ENCODE measurements at regions not wholly inside any gene's neighbourhood (a gene's known extent, or its start where the extent isn't known, plus 50 kb on each side); places are given as distances from the start of the nearest gene placed in this dataset.

GRCh38 chr3:35871009-35871408, 231.7 kb downstream of the ARPP21 start:
- no peaks in the 10 kb centered on the region for H3K4me1 ChIP-seq (ENCODE audit: low read length)
- no peaks in the 10 kb centered on the region for H3K27me3 ChIP-seq (replicated peaks; ENCODE audit: insufficient read depth, low read length)
- no peak overlapping the region for H2AFZ ChIP-seq (ENCODE audit: low read length)
- H3K9me2 ChIP-seq (replicated peaks; ENCODE audit: insufficient read depth, low read length), result no peaks in the 10 kb centered on the region
- H3K4me2 ChIP-seq (ENCODE audit: low read depth, low read length), result no peak overlapping the region
- H3K36me3 ChIP-seq (replicated peaks; ENCODE audit: insufficient read depth, low read length), result no peaks in the 10 kb centered on the region
- no peak for TF ChIP-seq EZH2 (optimal IDR thresholded peaks at IDR 0.05; ENCODE audit: low read depth, low read length)
- TF ChIP-seq EZH2phosphoT487 (IDR thresholded peaks at IDR 0.05; ENCODE audit: low read length), result no peak
- no peak for TF ChIP-seq CTCF (IDR thresholded peaks at IDR 0.05; ENCODE audit: low read length)
- no peak overlapping the region for H3K9ac ChIP-seq (ENCODE audit: low read length)
- H3K4me3 ChIP-seq (ENCODE audit: low read length), result no peak overlapping the region
- no peak for DNase-seq
- no peaks in the 10 kb centered on the region for H3F3A ChIP-seq (ENCODE audit: insufficient read depth, low read length)
- no peak overlapping the region for H3K27ac ChIP-seq (ENCODE audit: low read length)
- H3K9me3 ChIP-seq (replicated peaks; ENCODE audit: insufficient read depth, low read length), result no peaks in the 10 kb centered on the region
- H4K20me1 ChIP-seq (ENCODE audit: insufficient read depth, low read length), result no peaks in the 10 kb centered on the region
- H3K79me2 ChIP-seq (ENCODE audit: low read length), result no peaks in the 10 kb centered on the region

GRCh38 chr3:35883929-35884328, 244.6 kb downstream of the ARPP21 start:
- no peak overlapping the region for H2AFZ ChIP-seq (ENCODE audit: low read length)
- no peak overlapping the region for H3K27ac ChIP-seq (ENCODE audit: low read length)
- H3K4me1 ChIP-seq (ENCODE audit: low read length), result no peaks in the 10 kb centered on the region
- H3K9me3 ChIP-seq (replicated peaks; ENCODE audit: insufficient read depth, low read length), result no peaks in the 10 kb centered on the region
- H3K36me3 ChIP-seq (replicated peaks; ENCODE audit: insufficient read depth, low read length), result no peaks in the 10 kb centered on the region
- no peak overlapping the region for H3K4me2 ChIP-seq (ENCODE audit: low read depth, low read length)
- DNase-seq, result no peak
- H3K27me3 ChIP-seq (replicated peaks; ENCODE audit: insufficient read depth, low read length), result no peaks in the 10 kb centered on the region
- H3K9ac ChIP-seq (ENCODE audit: low read length), result no peak overlapping the region
- no peak overlapping the region for H3K4me3 ChIP-seq (ENCODE audit: low read length)
- no peaks in the 10 kb centered on the region for H4K20me1 ChIP-seq (ENCODE audit: insufficient read depth, low read length)
- no peaks in the 10 kb centered on the region for H3K79me2 ChIP-seq (ENCODE audit: low read length)
- TF ChIP-seq CTCF (IDR thresholded peaks at IDR 0.05; ENCODE audit: low read length), result no peak
- TF ChIP-seq EZH2 (optimal IDR thresholded peaks at IDR 0.05; ENCODE audit: low read depth, low read length), result no peak
- TF ChIP-seq EZH2phosphoT487 (IDR thresholded peaks at IDR 0.05; ENCODE audit: low read length), result no peak
- H3K9me2 ChIP-seq (replicated peaks; ENCODE audit: insufficient read depth, low read length), result no peaks in the 10 kb centered on the region
- H3F3A ChIP-seq (ENCODE audit: insufficient read depth, low read length), result no peaks in the 10 kb centered on the region

GRCh38 chr3:35894735-35895134, 255.4 kb downstream of the ARPP21 start:
- TF ChIP-seq EZH2phosphoT487 (IDR thresholded peaks at IDR 0.05; ENCODE audit: low read length) (no peak), CTCF (IDR thresholded peaks at IDR 0.05; ENCODE audit: low read length) (no peak)
- Histone ChIP-seq H2AFZ (ENCODE audit: low read length) (no peak overlapping the region), H3K9me3 (replicated peaks; ENCODE audit: insufficient read depth, low read length) (no peaks in the 10 kb centered on the region), H3K27me3 (replicated peaks; ENCODE audit: insufficient read depth, low read length) (no peaks in the 10 kb centered on the region), H3K4me2 (ENCODE audit: low read depth, low read length) (no peak overlapping the region), H3K27ac (ENCODE audit: low read length) (no peak overlapping the region), H3K4me1 (ENCODE audit: low read length) (no peaks in the 10 kb centered on the region), H3K9ac (ENCODE audit: low read length) (no peak overlapping the region), H4K20me1 (ENCODE audit: insufficient read depth, low read length) (no peaks in the 10 kb centered on the region), H3F3A (ENCODE audit: insufficient read depth, low read length) (no peaks in the 10 kb centered on the region), H3K79me2 (ENCODE audit: low read length) (no peaks in the 10 kb centered on the region), H3K36me3 (replicated peaks; ENCODE audit: insufficient read depth, low read length) (no peaks in the 10 kb centered on the region), H3K9me2 (replicated peaks; ENCODE audit: insufficient read depth, low read length) (no peaks in the 10 kb centered on the region), H3K4me3 (ENCODE audit: low read length) (no peak overlapping the region)
- DNase-seq, result no peak
